ENCODE measurements at regions not wholly inside any gene's neighbourhood (a gene's known extent, or its start where the extent isn't known, plus 50 kb on each side); places are given as distances from the start of the nearest gene placed in this dataset.

GRCh38 chr10:129375171-129375570 is 91.9 kb upstream of the MGMT start:
- ATAC-seq: no peak

More at GRCh38 chr10:129375171-129375570, 91.9 kb upstream of the MGMT start:
- no peak for DNase-seq (ENCODE audit: extremely low read depth in 1 of 4, low spot score in 3 of 4)
- Histone ChIP-seq H2AFZ (ENCODE audit: low read depth, low read length) (no peak overlapping the region), H3K9ac (ENCODE audit: insufficient read depth in 1 of 2, low read depth in 2 of 2, low read length in 2 of 2) (no peak overlapping the region), H3K4me2 (ENCODE audit: insufficient read depth, low read length) (no peak overlapping the region), H3K27me3 (ENCODE audit: control insufficient read depth in 2 of 2, insufficient read depth in 2 of 2, low read length in 2 of 2) (peaks cover 0 to 24% of the 10 kb centered on the region in 2 experiments; a peak in 3 of 5 replicates), H3K36me3 (ENCODE audit: control insufficient read depth, insufficient read depth, low read length) (no peaks in the 10 kb centered on the region), H3K9me1 (ENCODE audit: control insufficient read depth, insufficient read depth, low read length) (no peaks in the 10 kb centered on the region), H4K20me1 (replicated peaks; ENCODE audit: control insufficient read depth, insufficient read depth, low read length) (no peaks in the 10 kb centered on the region), H3K4me1 (replicated peaks in 1 of 2; ENCODE audit: control insufficient read depth in 2 of 2, insufficient read depth in 2 of 2, low read length in 2 of 2) (no peaks in the 10 kb centered on the region), H3K4me3 (no peak overlapping the region), H3K79me2 (ENCODE audit: control insufficient read depth, insufficient read depth, low read length) (no peaks in the 10 kb centered on the region), H3K9me3 (replicated peaks; ENCODE audit: control insufficient read depth, insufficient read depth, low read depth, low read length) (no peaks in the 10 kb centered on the region), H3K27ac (ENCODE audit: extremely low read depth, low read depth, low read length) (no peak overlapping the region)
- ChIA-PET CTCF (ENCODE audit: low intra/inter-chr PET ratio) (no interaction called here), POLR2A (no interaction called here)
- BruUV-seq (replicated peaks): no TSS peak
- in situ Hi-C loops (cut with MboI) (no loop called here), intact Hi-C loops (cut with micrococcal nuclease) (no loop called here)
- TF ChIP-seq TAF9B (IDR thresholded peaks at IDR 0.05; ENCODE audit: partially characterized antibody) (no peak), KDM2B (CRISPR knock-in tag; IDR thresholded peaks at IDR 0.05) (no peak), CBFA2T2 (conservative IDR thresholded peaks at IDR 0.05) (no peak), OTX1 (CRISPR knock-in tag; IDR thresholded peaks at IDR 0.05) (no peak), ZNF239 (CRISPR knock-in tag; IDR thresholded peaks at IDR 0.05) (no peak), TEAD4 (IDR thresholded peaks at IDR 0.05; ENCODE audit: low read length) (no peak), TEAD4 (CRISPR knock-in tag; IDR thresholded peaks at IDR 0.05; ENCODE audit: borderline replicate concordance) (no peak), TRIM25 (IDR thresholded peaks at IDR 0.05; ENCODE audit: borderline replicate concordance) (no peak), JUNB (CRISPR knock-in tag; conservative IDR thresholded peaks at IDR 0.05) (no peak), ZNF224 (CRISPR knock-in tag; IDR thresholded peaks at IDR 0.05) (no peak), ZNF589 (CRISPR knock-in tag; IDR thresholded peaks at IDR 0.05; ENCODE audit: low read depth) (no peak), ZNF696 (CRISPR knock-in tag; conservative IDR thresholded peaks at IDR 0.05) (no peak), FIP1L1 (IDR thresholded peaks at IDR 0.05; ENCODE audit: low read depth, low read length, poor library complexity, severe bottlenecking) (no peak), KLF13 (tag; IDR thresholded peaks at IDR 0.05; ENCODE audit: borderline replicate concordance, low read depth) (no peak), FOXA3 (CRISPR knock-in tag; conservative IDR thresholded peaks at IDR 0.05 in 1 of 2, IDR thresholded peaks at IDR 0.05 in 1 of 2) (no peak)
- TF ChIP-seq, protein P1, sequence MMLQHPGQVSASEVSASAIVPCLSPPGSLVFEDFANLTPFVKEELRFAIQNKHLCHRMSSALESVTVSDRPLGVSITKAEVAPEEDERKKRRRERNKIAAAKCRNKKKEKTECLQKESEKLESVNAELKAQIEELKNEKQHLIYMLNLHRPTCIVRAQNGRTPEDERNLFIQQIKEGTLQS (IDR thresholded peaks at IDR 0.05): no peak
- TF ChIP-seq, protein P1 (CRISPR knock-in tag; conservative IDR thresholded peaks at IDR 0.05): no peak
- no peak for FAIRE-seq
- WGBS (ENCODE audit: insufficient coverage, low coverage, missing lambda C conversion rate): 0% methylated on average over 4 of the region's 4 CpGs

Data from K562 (cell line).